K562 (cell line): ENCODE measurements at regions not wholly inside any gene's neighbourhood (a gene's known extent, or its start where the extent isn't known, plus 50 kb on each side); places are given as distances from the start of the nearest gene placed in this dataset.

Experiments used
- ATAC-seq: fragments of 200-7000 bp; cut with Tn5 transposase; 3 replicates; pipeline ENCODE4 v1.9.1; 2020; ENCODE audit warnings: moderate library complexity
- BruUV-seq: library from RNA; stranded (reverse); fragments of 400-500 nt; replicated peaks from 2 replicates; lab custom pipeline; 2021; lab: Mats Ljungman, UMichigan
- CTCF ChIA-PET: fragments of 300-600 bp; formaldehyde crosslinking; extraction: SDS; loops from one replicate; lab custom pipeline; 2021; ENCODE audit warnings: low intra/inter-chr PET ratio; lab: Yijun Ruan, JAX
- POLR2A ChIA-PET: fragments of 300-600, 350-650 bp; sonication (Branson Sonifier 250); formaldehyde crosslinking; extraction: SDS; loops from one replicate; lab custom pipeline; 2021; ENCODE audit warnings: antibody characterized with exemption, inconsistent platforms; lab: Yijun Ruan, JAX
- DNase-seq, 4 experiments: peaks; one replicate each; pipeline versions ENCODE4 v3.0.0 to v3.0.0-alpha.2; 2011 to 2018; ENCODE audit warnings: low spot score in 3 of 4, mixed read lengths in 3 of 4; ENCODE audit errors: extremely low read depth in 1 of 4
- FAIRE-seq: peaks from 2 replicates; lab custom pipeline; 2011; peaks lifted over from hg19 to GRCh38; lab: Jason Lieb, UNC
- H2AFZ ChIP-seq: 2 replicates; pipeline ENCODE4 v1.6.0; 2011; ENCODE audit warnings: low read depth, low read length, control low read depth, inconsistent platforms
- H3K27ac ChIP-seq: fragments of 200-600 bp; 3 replicates; pipeline ENCODE4 v1.8.0; 2011; ENCODE audit warnings: low read depth, mild to moderate bottlenecking, control low read depth, inconsistent platforms, low read length, moderate library complexity, mixed read lengths; ENCODE audit errors: extremely low read depth
- H3K27me3 ChIP-seq, 2 experiments: fragments of 300-600 bp in 1 of 2; 2 replicates in 1 of 2; 3 replicates in 1 of 2; pipeline versions ENCODE4 v1.6.0 to v1.8.0; 2011; ENCODE audit warnings: inconsistent platforms in 2 of 2, low read length in 2 of 2, mild to moderate bottlenecking in 1 of 2, mixed read lengths in 1 of 2, moderate library complexity in 1 of 2; ENCODE audit not compliant: control insufficient read depth in 2 of 2, insufficient read depth in 2 of 2
- H3K36me3 ChIP-seq: fragments of 300-600 bp; 3 replicates; pipeline ENCODE4 v1.8.0; 2011; ENCODE audit warnings: mild to moderate bottlenecking, low read length, inconsistent platforms; ENCODE audit not compliant: control insufficient read depth, insufficient read depth
- H3K4me1 ChIP-seq, 2 experiments: fragments of 200-600 bp in 1 of 2; replicated peaks in 1 of 2; 2 replicates in 1 of 2; 3 replicates in 1 of 2; pipeline versions ENCODE4 v1.5.1 to v1.8.0; 2011; ENCODE audit warnings: inconsistent platforms in 2 of 2, low read length in 2 of 2, mild to moderate bottlenecking in 1 of 2, mixed read lengths in 1 of 2, moderate library complexity in 1 of 2; ENCODE audit not compliant: control insufficient read depth in 2 of 2, insufficient read depth in 2 of 2
- H3K4me2 ChIP-seq: 2 replicates; pipeline ENCODE4 v1.6.1; 2011; ENCODE audit warnings: low read length, control low read depth, inconsistent platforms, mixed read lengths; ENCODE audit not compliant: insufficient read depth
- H3K4me3 ChIP-seq: fragments of 200-600 bp; sonication (generic), shearing (Covaris generic); 2 replicates; pipeline ENCODE4 v1.5.1; 2016; ENCODE audit warnings: control low read depth, inconsistent platforms
- H3K79me2 ChIP-seq: fragments of 200-600 bp; 3 replicates; pipeline ENCODE4 v1.8.0; 2011; ENCODE audit warnings: low read length, inconsistent platforms; ENCODE audit not compliant: control insufficient read depth, insufficient read depth
- H3K9ac ChIP-seq, 2 experiments: 2 replicates each; pipeline versions ENCODE4 v1.6.0 to v1.6.1; 2011; ENCODE audit warnings: low read depth in 2 of 2, low read length in 2 of 2, control low read depth in 1 of 2, inconsistent platforms in 1 of 2, mild to moderate bottlenecking in 1 of 2, mixed read lengths in 1 of 2; ENCODE audit not compliant: insufficient read depth in 1 of 2
- H3K9me1 ChIP-seq: one replicate; pipeline ENCODE4 v1.6.0; 2011; ENCODE audit warnings: inconsistent platforms, mild to moderate bottlenecking, low read length, moderate library complexity; ENCODE audit not compliant: control insufficient read depth, insufficient read depth
- H3K9me3 ChIP-seq: replicated peaks from 2 replicates; pipeline ENCODE4 v1.5.1; 2011; ENCODE audit warnings: low read depth, low read length, inconsistent platforms; ENCODE audit not compliant: control insufficient read depth, insufficient read depth
- H4K20me1 ChIP-seq: replicated peaks from 2 replicates; pipeline ENCODE4 v1.6.1; 2011; ENCODE audit warnings: low read length, inconsistent platforms, mixed read lengths; ENCODE audit not compliant: control insufficient read depth, insufficient read depth
- ATF1 ChIP-seq, 2 experiments: fragments of 450-650 bp in 1 of 2; IDR thresholded peaks; 2 replicates each; pipeline ENCODE4 v1.6.1; 2016; ENCODE audit warnings: missing compliant biosample characterization in 1 of 2, missing genetic modification characterization in 1 of 2
- CBFB ChIP-seq: sonication (generic); formaldehyde crosslinking; IDR thresholded peaks from 2 replicates; pipeline ENCODE4 v1.4.0; 2020; ENCODE audit warnings: mild to moderate bottlenecking, missing genetic modification reagents
- CHD4 ChIP-seq: fragments of 200-600 bp; sonication (generic); IDR thresholded peaks from 3 replicates; pipeline ENCODE4 v1.6.1; 2012; ENCODE audit warnings: low read depth, mild to moderate bottlenecking, mixed read lengths, low read length, inconsistent platforms; ENCODE audit not compliant: insufficient read depth, insufficient replicate concordance, poor library complexity, severe bottlenecking
- IFI16 ChIP-seq: fragments of 250-450 bp; sonication (Bioruptor Pico); IDR thresholded peaks from 2 replicates; pipeline ENCODE4 v2.1.2; 2022; ENCODE audit warnings: mild to moderate bottlenecking, inconsistent platforms
- PHF8 ChIP-seq: fragments of 200-600 bp; sonication (generic); IDR thresholded peaks from 2 replicates; pipeline ENCODE4 v1.6.1; 2012; ENCODE audit warnings: mixed run types, mild to moderate bottlenecking, inconsistent platforms, low read length, moderate library complexity, borderline replicate concordance
- RFX5 ChIP-seq: IDR thresholded peaks from 2 replicates; pipeline ENCODE4 v1.6.1; 2011; ENCODE audit warnings: low read depth, mild to moderate bottlenecking, improper control_type of control experiment, low read length
- TEAD4 ChIP-seq, 2 experiments: sonication (generic) in 1 of 2; formaldehyde crosslinking in 1 of 2; IDR thresholded peaks; 2 replicates each; pipeline versions ENCODE4 v1.6.1 to v1.8.0; 2012 to 2022; ENCODE audit warnings: borderline replicate concordance in 1 of 2, inconsistent platforms in 1 of 2, low read length in 1 of 2, mild to moderate bottlenecking in 1 of 2, missing genetic modification reagents in 1 of 2
- ZNF277 ChIP-seq: fragments of 250-450 bp; sonication (Bioruptor Pico); IDR thresholded peaks from 2 replicates; pipeline ENCODE4 v1.8.0; 2022; ENCODE audit warnings: inconsistent platforms, mild to moderate bottlenecking, moderate library complexity, borderline replicate concordance
- WGBS: fragments of 100-300 bp; shearing (Covaris generic); methylation state at CpG from one replicate; pipeline ENCODE4 v1.1.6; 2016; ENCODE audit warnings: low coverage, mixed read lengths; ENCODE audit not compliant: insufficient coverage; ENCODE audit errors: missing lambda C conversion rate; 5-methylcytosine and 5-hydroxymethylcytosine counted together
- in situ Hi-C: fragments of 300-500 bp; cut with MboI; formaldehyde crosslinking; loops from 4 replicates; pipeline ENCODE4 v1.15.0; 2018; ENCODE audit warnings: inconsistent platforms, mixed read lengths
- intact Hi-C: fragments of 100-400 bp; cut with micrococcal nuclease; formaldehyde crosslinking; loops from 2 replicates; pipeline ENCODE4 v1.14.2; 2022

DNA sequence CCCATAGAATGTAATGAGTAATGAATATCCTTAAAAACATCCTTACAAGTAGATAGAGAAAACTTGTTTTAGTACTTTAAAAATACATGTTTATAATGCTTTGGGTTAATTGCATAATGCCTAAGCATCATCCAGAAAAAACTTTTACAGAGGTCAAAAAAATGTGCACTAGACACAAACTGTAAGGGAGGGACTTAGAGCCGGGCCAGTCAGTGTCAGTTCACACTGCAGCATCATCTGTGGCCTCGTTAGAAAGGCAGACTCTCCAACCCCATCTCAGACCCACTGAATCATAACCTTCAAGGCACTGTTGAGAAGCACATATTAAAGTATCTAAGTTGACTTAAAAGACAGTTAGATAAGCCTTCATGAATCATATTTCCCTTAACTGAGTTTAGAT, 230.1 kb upstream of the PRPS1L1 start:
- Histone ChIP-seq H3K27me3 (no peaks in the 10 kb centered on the region), H3K9me3 (no peaks in the 10 kb centered on the region), H3K79me2 (no peaks in the 10 kb centered on the region), H3K27ac (no peak overlapping the region), H3K9ac (no peak overlapping the region), H3K36me3 (no peaks in the 10 kb centered on the region), H3K4me1 (no peaks in the 10 kb centered on the region), H2AFZ (0 out of 2 replicates have a peak overlapping the region, but pooled peaks have one; percentile 6), H4K20me1 (no peaks in the 10 kb centered on the region), H3K9me1 (no peaks in the 10 kb centered on the region), H3K4me2 (no peak overlapping the region), H3K4me3 (no peak overlapping the region)
- DNase-seq (no peak), ATAC-seq (peak; percentile 64; the same call in 2 of the 3 replicates), FAIRE-seq (no peak)
- intact Hi-C loops (no loop called here), in situ Hi-C loops (no loop called here)
- BruUV-seq, result no TSS peak
- TF ChIP-seq TEAD4 (IDR thresholded peaks at IDR 0.05; ENCODE audit: low read length), result no peak
- TF ChIP-seq TEAD4 (CRISPR knock-in tag; IDR thresholded peaks at IDR 0.05; ENCODE audit: borderline replicate concordance), result no peak
- TF ChIP-seq IFI16 (CRISPR knock-in tag), result no peak
- TF ChIP-seq CHD4, result no peak
- no peak for TF ChIP-seq ATF1 (CRISPR knock-in tag; IDR thresholded peaks at IDR 0.05)
- TF ChIP-seq ATF1 (tag; IDR thresholded peaks at IDR 0.05), result no peak
- no peak for TF ChIP-seq ZNF277 (CRISPR knock-in tag)
- no peak for TF ChIP-seq PHF8
- no peak for TF ChIP-seq CBFB
- TF ChIP-seq RFX5, result peak; percentile 81
- ChIA-PET POLR2A (interaction anchor here (0.6 kb wide), 1 partner anchor 15 kb away, joined by 3 read pairs; no protein-coding TSS in a partner anchor), CTCF (no interaction called here)
- 6% methylated on average over 2 of the region's 2 CpGs for WGBS
